ENCODE measurements at regions not wholly inside any gene's neighbourhood (a gene's known extent, or its start where the extent isn't known, plus 50 kb on each side); places are given as distances from the start of the nearest gene placed in this dataset.
"Not testable (repeated sequence)": the region's sequence is repeated elsewhere in the genome, so short reads cannot be mapped to it uniquely, and the experiment has no call there.

- DNase-seq = no peak
Observed at GRCh38 chr5:30581198-30581935, 612.1 kb upstream of the CDH6 start.

GRCh38 chr5:30574761-30575160 lies 618.7 kb upstream of the CDH6 start:
- no peak for DNase-seq

- DNase-seq = no peak
Observed at GRCh38 chr5:30572279-30572678, 621.2 kb upstream of the CDH6 start.

GRCh38 chr5:30561771-30562170 lies 631.7 kb upstream of the CDH6 start:
- no peak for DNase-seq

- no peak for DNase-seq
Observed at GRCh38 chr5:30551618-30552017, 641.9 kb upstream of the CDH6 start.

GRCh38 chr5:30548580-30549305 lies 644.7 kb upstream of the CDH6 start:
- DNase-seq = no peak

GRCh38 chr5:30540150-30540549 lies 653.3 kb upstream of the CDH6 start:
- no peak for DNase-seq

- DNase-seq = peak; percentile 3
Observed at GRCh38 chr5:30539004-30539634, 654.4 kb upstream of the CDH6 start.

GRCh38 chr5:30525353-30525752 lies 668.1 kb upstream of the CDH6 start:
- DNase-seq = no peak

- no peak for DNase-seq
Observed at GRCh38 chr5:30524428-30524827, 669.1 kb upstream of the CDH6 start.

GRCh38 chr5:30523061-30523460 lies 670.4 kb upstream of the CDH6 start:
- no peak for DNase-seq

GRCh38 chr5:30505014-30505886 lies 688.2 kb upstream of the CDH6 start:
- DNase-seq = peak; percentile 10

GRCh38 chr5:30502277-30502676 lies 691.2 kb upstream of the CDH6 start:
- no peak for DNase-seq

- no peak for DNase-seq
Observed at GRCh38 chr5:30501065-30501464, 692.4 kb upstream of the CDH6 start.

GRCh38 chr5:30500513-30500912 lies 693.0 kb upstream of the CDH6 start:
- no peak for DNase-seq

- DNase-seq = no peak
Observed at GRCh38 chr5:30499402-30499801, 694.1 kb upstream of the CDH6 start.

GRCh38 chr5:30498972-30499371 lies 694.5 kb upstream of the CDH6 start:
- no peak for DNase-seq

- not testable (repeated sequence) for DNase-seq
Observed at GRCh38 chr5:30498509-30498908, 695.0 kb upstream of the CDH6 start.

GRCh38 chr5:30494113-30494512 lies 699.4 kb upstream of the CDH6 start:
- not testable (repeated sequence) for DNase-seq

- no peak for DNase-seq
Observed at GRCh38 chr5:30479104-30479503, 714.4 kb upstream of the CDH6 start.

GRCh38 chr5:30475429-30475828 lies 718.1 kb upstream of the CDH6 start:
- no peak for DNase-seq

GRCh38 chr5:30469691-30470090 lies 723.8 kb upstream of the CDH6 start:
- DNase-seq = no peak

- no peak for DNase-seq
Observed at GRCh38 chr5:30458681-30459080, 734.8 kb upstream of the CDH6 start.
